GM12878 (cell line): ENCODE measurements at regions not wholly inside any gene's neighbourhood (a gene's known extent, or its start where the extent isn't known, plus 50 kb on each side); places are given as distances from the start of the nearest gene placed in this dataset.

ENCODE experiments used
- ATAC-seq: fragments of 200-7000 bp; cut with Tn5 transposase; 3 replicates; pipeline ENCODE4 v1.9.1; 2020; ENCODE audit warnings: mild to moderate bottlenecking, moderate library complexity
- BruUV-seq: library from RNA; stranded (reverse); fragments of 400-500 nt; replicated peaks from 2 replicates; lab custom pipeline; 2021; lab: Mats Ljungman, UMichigan
- CTCF ChIA-PET: fragments of 300-600 bp; sonication (Branson Sonifier 250); formaldehyde crosslinking; extraction: SDS; loops from one replicate; lab custom pipeline; 2021; ENCODE audit warnings: inconsistent platforms; lab: Yijun Ruan, JAX
- POLR2A ChIA-PET: fragments of 350-600 bp; formaldehyde crosslinking; extraction: SDS; loops from one replicate; lab custom pipeline; 2021; ENCODE audit warnings: inconsistent platforms; lab: Charles Lee
- RAD21 ChIA-PET: fragments of 300-600 bp; sonication (Branson Sonifier 250); formaldehyde crosslinking; loops from one replicate; lab custom pipeline; 2023; ENCODE audit warnings: antibody characterized with exemption; ENCODE audit not compliant: unreplicated experiment; lab: Charles Lee
- SMC1A ChIA-PET: fragments of 300-600 bp; sonication (Branson Sonifier 250); formaldehyde crosslinking; loops from one replicate; lab custom pipeline; 2023; ENCODE audit not compliant: unreplicated experiment, uncharacterized antibody; lab: Charles Lee
- DNase-seq: peaks from one replicate; pipeline ENCODE4 v3.0.0-alpha.2; 2011; ENCODE audit warnings: low read depth, low spot score
- FAIRE-seq: peaks from 3 replicates; lab custom pipeline; 2011; peaks lifted over from hg19 to GRCh38; lab: Jason Lieb, UNC
- H2AFZ ChIP-seq: 2 replicates; pipeline ENCODE4 v1.6.0; 2011; ENCODE audit warnings: low read depth, low read length, control low read depth; ENCODE audit not compliant: control insufficient read depth
- H3K27ac ChIP-seq: 2 replicates; pipeline ENCODE4 v1.5.1; 2011; ENCODE audit warnings: control low read depth; ENCODE audit not compliant: control insufficient read depth, insufficient read depth
- H3K27me3 ChIP-seq, 2 experiments: replicated peaks in 1 of 2; 2 replicates each; pipeline versions ENCODE4 v1.6.0 to v1.6.1; 2011; ENCODE audit warnings: low read length in 1 of 2; ENCODE audit not compliant: control insufficient read depth in 2 of 2, insufficient read depth in 2 of 2
- H3K36me3 ChIP-seq, 2 experiments: 2 replicates each; pipeline ENCODE4 v1.5.1; 2011; ENCODE audit warnings: low read length in 1 of 2; ENCODE audit not compliant: control insufficient read depth in 2 of 2, insufficient read depth in 2 of 2
- H3K4me1 ChIP-seq: 2 replicates; pipeline ENCODE4 v1.6.1; 2011; ENCODE audit warnings: mild to moderate bottlenecking, low read length, moderate library complexity, mixed read lengths; ENCODE audit not compliant: control insufficient read depth, insufficient read depth
- H3K4me2 ChIP-seq: 2 replicates; pipeline ENCODE4 v1.6.0; 2011; ENCODE audit warnings: control low read depth; ENCODE audit not compliant: control insufficient read depth, insufficient read depth
- H3K4me3 ChIP-seq: fragments of 200-600 bp; sonication (generic); 2 replicates; pipeline ENCODE4 v1.5.1; 2016
- H3K79me2 ChIP-seq: 2 replicates; pipeline ENCODE4 v1.6.0; 2011; ENCODE audit warnings: low read length; ENCODE audit not compliant: control insufficient read depth, insufficient read depth
- H3K9ac ChIP-seq: 2 replicates; pipeline ENCODE4 v1.8.0; 2011; ENCODE audit warnings: low read length, control low read depth, mixed read lengths; ENCODE audit not compliant: control insufficient read depth, insufficient read depth
- H3K9me3 ChIP-seq: replicated peaks from 3 replicates; pipeline ENCODE4 v1.5.1; 2011; ENCODE audit warnings: mild to moderate bottlenecking, low read length; ENCODE audit not compliant: control insufficient read depth, insufficient read depth
- H4K20me1 ChIP-seq: 2 replicates; pipeline ENCODE4 v1.6.0; 2011; ENCODE audit not compliant: control insufficient read depth, insufficient read depth
- EED ChIP-seq: sonication (generic); IDR thresholded peaks from 2 replicates; pipeline ENCODE4 v1.6.1; 2016; ENCODE audit warnings: antibody characterized with exemption, low read depth
- ESRRA ChIP-seq: IDR thresholded peaks from 2 replicates; pipeline ENCODE4 v1.6.1; 2012; ENCODE audit warnings: mild to moderate bottlenecking, low read length, improper control_type of control experiment
- MAX ChIP-seq: IDR thresholded peaks from 2 replicates; pipeline ENCODE4 v1.6.1; 2012; ENCODE audit warnings: low read depth, low read length, improper control_type of control experiment
- MEF2A ChIP-seq: IDR thresholded peaks from 2 replicates; pipeline ENCODE4 v1.6.1; 2011; ENCODE audit warnings: low read depth, mild to moderate bottlenecking, low read length, moderate library complexity; ENCODE audit not compliant: insufficient read depth
- NBN ChIP-seq: fragments of 450-650 bp; IDR thresholded peaks from 2 replicates; pipeline ENCODE4 v1.6.1; 2016
- NFXL1 ChIP-seq: fragments of 450-650 bp; IDR thresholded peaks from 2 replicates; pipeline ENCODE4 v1.6.1; 2017; ENCODE audit warnings: antibody characterized with exemption, mild to moderate bottlenecking, borderline replicate concordance
- NFYB ChIP-seq: IDR thresholded peaks from 2 replicates; pipeline ENCODE4 v1.6.1; 2011; ENCODE audit warnings: low read depth, mild to moderate bottlenecking, low read length, improper control_type of control experiment, moderate library complexity; ENCODE audit not compliant: insufficient read depth
- PAX5 ChIP-seq: IDR thresholded peaks from 2 replicates; pipeline ENCODE4 v1.6.1; 2011; ENCODE audit warnings: low read depth, low read length, borderline replicate concordance
- REST ChIP-seq: IDR thresholded peaks from 2 replicates; pipeline ENCODE4 v1.6.1; 2012; ENCODE audit warnings: mild to moderate bottlenecking, low read depth, low read length
- TCF7 ChIP-seq: IDR thresholded peaks from 2 replicates; pipeline ENCODE4 v1.6.1; 2014; ENCODE audit warnings: antibody characterized with exemption, borderline replicate concordance
- ZNF687 ChIP-seq: fragments of 450-650 bp; IDR thresholded peaks from 2 replicates; pipeline ENCODE4 v1.6.1; 2017; ENCODE audit warnings: mild to moderate bottlenecking, moderate library complexity
- WGBS: methylation state at CpG from one replicate; pipeline ENCODE4 v1.1.6; 2016; ENCODE audit warnings: low lambda C conversion rate; ENCODE audit not compliant: insufficient replicate concordance, insufficient coverage; ENCODE audit errors: missing lambda C conversion rate; 5-methylcytosine and 5-hydroxymethylcytosine counted together
- in situ Hi-C: fragments of 300-500 bp; cut with MboI; formaldehyde crosslinking; loops from 9 replicates; pipeline ENCODE4 v1.14.3; 2018; ENCODE audit warnings: mixed read lengths
- intact Hi-C: fragments of 100-400 bp; cut with micrococcal nuclease; formaldehyde crosslinking; loops from one replicate; pipeline ENCODE4 v1.14.2; 2022; ENCODE audit not compliant: unreplicated experiment
- TF ChIP-seq, protein P1 (sequence below): fragments of 450-650 bp; IDR thresholded peaks from 2 replicates; pipeline ENCODE4 v1.6.1; 2018; ENCODE audit warnings: mild to moderate bottlenecking, low read depth, moderate library complexity; ENCODE audit not compliant: partially characterized antibody

DNA sequence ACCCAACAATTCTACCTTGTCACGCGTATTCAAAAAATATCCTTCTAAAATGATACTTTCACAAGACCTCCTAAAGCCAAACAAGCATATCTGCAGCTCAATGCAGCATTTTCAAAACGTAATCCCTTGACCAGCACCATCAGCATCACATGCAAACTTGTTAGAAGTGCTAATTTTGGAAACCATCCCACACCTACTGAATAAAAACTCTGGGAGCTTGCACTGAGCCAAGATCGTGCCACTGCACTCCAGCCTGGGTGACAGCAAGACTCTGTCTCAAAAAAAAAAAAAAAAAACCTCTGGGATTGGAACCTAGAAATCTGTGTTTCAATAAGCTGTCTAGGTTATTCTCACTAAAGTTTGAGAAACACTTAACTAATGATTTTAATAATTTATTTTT is 223.3 kb upstream of the CCDC54 start (continued):
- TF ChIP-seq REST: no peak

- no peak overlapping the region for H3K4me3 ChIP-seq
- POLR2A ChIA-PET: no interaction called here
- no TSS peak for BruUV-seq
- SMC1A ChIA-PET: no interaction called here
- no peaks in the 10 kb centered on the region for H3K4me1 ChIP-seq
- H3K9ac ChIP-seq: no peak overlapping the region
- no peaks in the 10 kb centered on the region for H3K9me3 ChIP-seq
- H3K36me3 ChIP-seq: no peaks in the 10 kb centered on the region
- in situ Hi-C loops (no loop called here), intact Hi-C loops (no loop called here)
- H2AFZ ChIP-seq: no peak overlapping the region
- no peak for DNase-seq
- no peak overlapping the region for H3K27ac ChIP-seq
- H3K79me2 ChIP-seq: no peaks in the 10 kb centered on the region
- no peaks in the 10 kb centered on the region for H3K27me3 ChIP-seq
- CTCF ChIA-PET: interaction anchor here (0.6 kb wide), 1 partner anchor 258 kb away, joined by 3 read pairs; no protein-coding TSS in a partner anchor
- no peak for ATAC-seq
- no peaks in the 10 kb centered on the region for H4K20me1 ChIP-seq
- no peak for FAIRE-seq
- 84% methylated on average over 1 of the region's 1 CpG for WGBS
- H3K4me2 ChIP-seq: no peak overlapping the region
- RAD21 ChIA-PET: no interaction called here
- TF ChIP-seq NFYB (no peak), NBN (no peak), NFXL1 (no peak), EED (no peak), MAX (no peak), ZNF687 (no peak), TCF7 (no peak), ESRRA (no peak), MEF2A (no peak), PAX5 (no peak)
- TF ChIP-seq, protein P1, sequence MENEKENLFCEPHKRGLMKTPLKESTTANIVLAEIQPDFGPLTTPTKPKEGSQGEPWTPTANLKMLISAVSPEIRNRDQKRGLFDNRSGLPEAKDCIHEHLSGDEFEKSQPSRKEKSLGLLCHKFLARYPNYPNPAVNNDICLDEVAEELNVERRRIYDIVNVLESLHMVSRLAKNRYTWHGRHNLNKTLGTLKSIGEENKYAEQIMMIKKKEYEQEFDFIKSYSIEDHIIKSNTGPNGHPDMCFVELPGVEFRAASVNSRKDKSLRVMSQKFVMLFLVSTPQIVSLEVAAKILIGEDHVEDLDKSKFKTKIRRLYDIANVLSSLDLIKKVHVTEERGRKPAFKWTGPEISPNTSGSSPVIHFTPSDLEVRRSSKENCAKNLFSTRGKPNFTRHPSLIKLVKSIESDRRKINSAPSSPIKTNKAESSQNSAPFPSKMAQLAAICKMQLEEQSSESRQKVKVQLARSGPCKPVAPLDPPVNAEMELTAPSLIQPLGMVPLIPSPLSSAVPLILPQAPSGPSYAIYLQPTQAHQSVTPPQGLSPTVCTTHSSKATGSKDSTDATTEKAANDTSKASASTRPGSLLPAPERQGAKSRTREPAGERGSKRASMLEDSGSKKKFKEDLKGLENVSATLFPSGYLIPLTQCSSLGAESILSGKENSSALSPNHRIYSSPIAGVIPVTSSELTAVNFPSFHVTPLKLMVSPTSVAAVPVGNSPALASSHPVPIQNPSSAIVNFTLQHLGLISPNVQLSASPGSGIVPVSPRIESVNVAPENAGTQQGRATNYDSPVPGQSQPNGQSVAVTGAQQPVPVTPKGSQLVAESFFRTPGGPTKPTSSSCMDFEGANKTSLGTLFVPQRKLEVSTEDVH: no peak
Observed at GRCh38 chr3:107172411-107172810, 204.8 kb upstream of the CCDC54 start.
